GM19023 (cell line): ENCODE measurements at regions not wholly inside any gene's neighbourhood (a gene's known extent, or its start where the extent isn't known, plus 50 kb on each side); places are given as distances from the start of the nearest gene placed in this dataset.

Experiments
- ATAC-seq: cut with Tn5 transposase; IDR thresholded peaks from one replicate; pipeline ENCODE4 v1.9.1; 2021; ENCODE audit warnings: mild to moderate bottlenecking, moderate library complexity; ENCODE audit not compliant: unreplicated experiment

DNA sequence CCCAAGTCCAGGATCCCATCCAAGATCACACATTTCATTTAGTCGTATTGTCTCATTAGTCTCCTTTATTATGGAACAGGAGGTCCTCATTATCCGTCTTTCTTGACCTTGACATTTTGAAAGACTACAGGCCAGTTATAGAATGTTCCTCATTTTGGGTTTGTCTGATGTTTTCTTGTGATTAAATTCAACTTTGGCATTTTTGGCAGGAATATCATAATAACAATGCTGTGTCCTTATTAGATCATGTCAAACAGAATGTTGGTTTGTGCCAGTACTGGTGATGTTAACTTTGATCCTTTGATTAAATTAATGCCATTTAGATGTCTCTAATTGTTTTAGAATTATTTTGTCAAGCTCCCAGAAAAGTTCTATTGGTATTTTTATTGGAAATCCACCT, 106.5 kb upstream of the FRY start:
- no peak for ATAC-seq

DNA sequence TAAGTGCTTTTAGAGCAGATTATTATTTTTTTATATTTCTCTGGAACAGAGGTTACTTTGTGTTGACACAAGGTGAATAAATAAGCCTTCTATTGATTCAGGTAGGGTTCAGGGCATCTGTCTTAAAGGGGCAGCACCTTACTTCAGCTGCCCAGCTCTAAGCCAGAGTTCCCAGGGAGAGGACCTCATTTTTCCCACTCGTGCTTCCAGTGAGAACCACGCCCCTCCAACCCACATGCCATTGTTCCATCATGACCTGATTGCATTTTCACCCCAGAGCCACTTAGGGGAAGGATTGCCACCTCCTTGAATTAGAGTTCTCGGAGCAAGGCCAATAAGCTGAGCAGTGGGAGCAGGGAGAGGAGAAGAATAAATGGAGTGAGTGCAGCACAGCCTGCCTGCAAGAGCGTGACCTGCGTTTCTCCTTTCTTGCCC, 104.3 kb upstream of the FRY start:
- ATAC-seq = no peak

DNA sequence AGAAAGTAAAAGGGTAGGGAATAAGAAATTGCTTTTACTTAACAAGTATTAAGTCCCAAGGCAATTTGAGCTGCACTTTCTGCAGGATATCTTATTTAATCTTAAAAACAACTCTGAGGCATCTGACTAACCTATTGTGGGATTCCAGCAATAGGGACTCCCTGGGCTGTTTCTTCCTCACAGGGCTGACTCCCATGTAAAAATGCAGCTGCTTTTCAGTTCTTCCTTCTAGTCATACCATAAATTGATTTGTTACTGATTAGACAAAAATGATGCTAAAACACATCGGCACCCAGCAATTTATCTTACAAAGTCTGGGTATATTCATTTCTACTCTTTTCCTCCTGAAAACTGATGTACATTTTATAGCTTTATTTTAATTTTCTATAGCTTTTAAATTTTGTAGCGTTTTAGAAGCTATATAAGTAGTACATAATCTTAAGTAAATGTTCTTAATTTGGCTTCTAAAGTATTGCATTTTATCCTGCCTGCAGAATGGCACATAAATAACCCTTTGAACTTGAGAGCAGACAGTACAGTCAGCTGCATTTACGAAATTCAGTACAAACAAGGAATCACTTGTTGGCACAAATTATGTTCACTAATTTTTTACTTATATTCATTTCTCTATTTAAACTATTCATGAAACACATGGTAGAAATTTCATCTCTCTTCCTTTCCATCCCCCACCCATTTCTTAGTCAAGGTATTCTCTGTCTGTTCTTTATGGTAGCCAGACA, 102.4 kb upstream of the FRY start:
- no peak for ATAC-seq

DNA sequence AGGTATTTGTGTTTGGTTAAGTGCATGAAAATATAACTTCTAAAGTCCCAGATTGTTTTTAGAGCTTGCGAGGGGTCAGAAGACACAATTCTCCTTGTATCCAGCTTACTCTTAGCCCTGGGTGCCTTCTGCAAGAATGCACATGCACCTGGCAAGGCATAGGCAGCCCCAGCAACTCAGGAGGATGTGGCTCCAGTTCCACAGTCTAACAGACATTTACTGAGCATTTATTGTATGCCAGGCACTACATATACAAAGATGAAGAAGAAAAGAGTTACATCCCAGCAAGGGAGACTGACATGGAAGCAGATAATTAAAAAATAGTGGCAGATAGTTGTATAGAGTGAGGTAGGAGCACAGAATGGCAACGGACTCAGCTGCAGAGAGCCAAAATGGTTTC, 101.1 kb upstream of the FRY start:
- ATAC-seq = peak; percentile 41

DNA sequence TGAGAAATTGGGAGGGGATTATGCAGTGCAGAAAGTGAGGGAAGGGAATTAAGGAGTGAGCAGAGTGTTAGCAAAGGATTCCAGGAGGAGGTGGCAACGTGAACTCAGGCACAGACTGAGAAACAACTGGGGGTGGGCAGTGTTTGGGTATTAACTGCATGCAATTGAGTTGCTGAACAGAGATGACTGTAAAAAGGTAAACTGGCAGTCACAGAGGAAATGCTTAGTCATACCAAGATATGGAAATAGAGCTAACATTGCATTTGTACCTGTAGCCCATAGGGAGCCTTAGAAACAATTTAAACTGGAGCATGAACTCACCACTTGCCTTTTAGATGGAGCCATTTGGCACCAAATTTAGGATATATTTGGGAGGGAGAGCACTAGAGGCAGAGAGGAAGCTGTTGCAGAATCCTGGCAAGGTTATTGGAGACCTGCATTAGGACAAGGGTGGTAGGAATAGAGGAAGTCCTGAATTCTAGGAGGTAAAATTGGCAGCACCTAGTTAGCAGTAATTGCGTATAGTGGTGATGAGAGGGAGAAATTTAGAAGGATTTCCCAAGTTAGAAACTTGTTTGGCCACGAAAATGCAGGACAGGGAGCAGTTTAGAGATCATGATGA, 100.6 kb upstream of the FRY start:
- peak; percentile 100 for ATAC-seq

DNA sequence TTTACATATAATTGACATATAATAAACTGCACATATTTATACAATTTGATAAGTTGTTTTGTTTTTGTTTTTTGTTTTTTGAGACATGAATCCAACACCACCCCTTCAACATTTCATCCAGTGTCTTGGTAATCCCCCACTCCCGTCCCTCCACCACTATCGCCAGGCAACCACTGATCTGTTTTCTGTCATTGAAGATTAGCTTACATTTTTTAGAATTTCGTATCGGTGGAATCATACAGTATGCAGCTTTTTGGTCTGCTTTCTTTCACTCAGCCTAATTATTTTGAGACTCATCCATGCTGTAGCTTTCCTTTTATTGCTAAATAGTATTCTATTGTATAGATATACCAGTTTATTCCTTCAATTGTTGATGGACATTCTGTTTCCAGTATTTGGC, 94.1 kb upstream of the FRY start:
- ATAC-seq = no peak

DNA sequence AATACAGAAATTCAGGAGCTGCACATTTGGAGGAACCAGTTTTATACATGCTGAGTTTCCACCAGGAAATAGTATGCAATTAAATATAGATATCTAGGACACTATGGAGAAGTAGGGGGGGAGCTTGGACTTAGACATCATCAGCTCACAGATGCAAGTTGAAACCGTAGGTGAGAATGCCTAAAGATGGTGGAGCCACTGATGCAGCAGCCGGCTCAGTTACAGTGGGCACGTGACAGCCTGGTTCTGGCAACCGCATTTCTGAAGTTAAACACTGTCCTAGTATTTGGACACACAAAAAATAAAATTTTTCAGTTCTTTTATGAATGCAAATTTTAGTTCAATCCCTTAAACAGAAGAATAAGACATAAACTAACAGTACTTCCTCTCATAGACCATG, 91.5 kb upstream of the FRY start:
- no peak for ATAC-seq

DNA sequence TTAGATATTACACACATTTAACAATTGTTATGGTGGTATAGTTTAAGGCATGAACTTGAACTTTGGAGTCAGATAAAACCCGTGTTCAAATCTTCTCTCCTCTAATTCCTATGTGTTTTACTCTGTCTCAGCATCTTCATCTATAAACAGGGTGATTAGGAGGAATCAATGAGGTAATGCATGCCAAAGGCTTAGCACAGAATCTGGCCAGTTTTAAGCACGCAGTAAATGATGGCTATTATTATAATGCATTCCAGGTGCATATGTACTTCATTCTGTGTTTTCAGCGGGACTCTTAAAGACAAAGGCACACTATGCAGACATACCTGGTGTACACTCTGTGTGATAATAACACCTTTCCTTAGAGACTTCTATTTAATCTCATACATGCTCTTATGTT, 88.0 kb upstream of the FRY start:
- ATAC-seq = no peak

DNA sequence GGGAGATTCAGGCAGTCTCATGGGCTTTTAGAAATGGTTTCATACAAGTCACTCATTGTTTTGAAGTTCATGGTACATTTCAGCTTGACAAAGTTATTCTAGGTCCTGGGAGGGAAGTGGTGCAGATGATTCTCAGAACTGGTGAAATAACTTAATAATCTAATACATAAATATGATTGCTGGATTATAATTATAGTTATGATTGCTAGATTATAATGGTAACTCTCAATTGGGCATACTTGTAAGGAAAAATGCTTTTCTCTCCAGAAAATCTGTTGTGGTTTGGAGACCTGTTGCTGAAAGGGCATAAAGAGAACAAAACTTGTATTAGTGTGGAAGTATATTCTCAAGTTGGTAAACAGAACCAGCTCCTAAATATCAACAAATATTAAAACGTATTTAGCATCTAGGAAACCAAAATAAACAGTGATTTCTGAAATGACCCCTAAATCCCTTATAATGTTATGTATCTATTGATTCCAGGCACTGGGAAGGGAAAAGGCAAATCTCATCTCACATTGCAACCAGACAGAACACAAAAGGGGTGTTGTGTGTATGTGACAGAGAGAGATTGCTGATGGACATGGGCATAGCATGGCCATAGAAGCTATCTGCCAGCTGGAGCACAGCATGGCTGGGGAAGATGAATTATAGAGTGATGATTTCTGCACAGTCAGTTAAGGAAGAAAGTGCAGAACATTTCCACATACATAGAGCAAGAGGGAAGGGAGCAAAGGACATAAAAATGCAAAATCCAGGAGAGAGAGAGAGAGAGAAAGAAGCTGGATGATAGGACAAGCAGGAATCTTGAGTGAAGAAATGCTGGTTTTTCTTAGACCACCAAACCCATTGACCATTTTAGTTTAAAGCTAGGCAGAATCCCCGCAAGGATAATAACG, 87.1 kb upstream of the FRY start:
- no peak for ATAC-seq

DNA sequence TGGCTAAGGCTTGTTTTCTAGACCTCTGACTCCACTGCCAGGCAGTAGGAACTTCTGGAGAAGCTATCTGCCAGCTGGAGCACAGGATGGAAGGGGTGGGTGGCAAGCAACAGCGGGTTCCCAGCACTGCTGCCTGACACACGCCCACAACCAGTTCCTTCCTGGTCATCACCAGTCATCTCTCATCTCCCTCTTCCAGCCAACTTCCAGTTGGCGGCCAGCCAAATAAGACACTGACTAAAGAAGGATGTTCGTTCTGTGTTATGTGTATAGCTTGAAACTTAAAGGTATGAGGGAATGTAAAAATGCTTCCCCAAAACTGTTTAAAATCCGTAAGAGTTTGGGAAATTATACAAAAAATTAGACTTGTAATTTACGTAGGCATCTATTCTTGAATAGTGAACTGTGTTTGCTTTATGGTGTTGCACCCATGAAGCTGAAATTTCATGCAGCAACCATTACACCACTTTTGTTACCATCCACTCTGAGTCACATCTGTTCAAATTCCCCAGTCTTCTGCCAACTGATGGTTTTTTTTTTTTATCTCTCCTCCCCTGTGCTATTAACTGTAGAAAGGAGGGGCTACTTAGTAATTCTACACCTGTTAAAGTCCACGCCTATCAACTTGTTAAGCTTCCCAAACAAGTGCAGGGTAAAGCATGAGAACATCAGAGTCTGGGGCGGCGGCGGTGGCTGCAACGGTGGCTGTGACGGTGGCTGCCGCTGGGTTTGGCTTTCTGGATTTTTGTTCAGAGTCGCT, 86.2 kb upstream of the FRY start:
- no peak for ATAC-seq

DNA sequence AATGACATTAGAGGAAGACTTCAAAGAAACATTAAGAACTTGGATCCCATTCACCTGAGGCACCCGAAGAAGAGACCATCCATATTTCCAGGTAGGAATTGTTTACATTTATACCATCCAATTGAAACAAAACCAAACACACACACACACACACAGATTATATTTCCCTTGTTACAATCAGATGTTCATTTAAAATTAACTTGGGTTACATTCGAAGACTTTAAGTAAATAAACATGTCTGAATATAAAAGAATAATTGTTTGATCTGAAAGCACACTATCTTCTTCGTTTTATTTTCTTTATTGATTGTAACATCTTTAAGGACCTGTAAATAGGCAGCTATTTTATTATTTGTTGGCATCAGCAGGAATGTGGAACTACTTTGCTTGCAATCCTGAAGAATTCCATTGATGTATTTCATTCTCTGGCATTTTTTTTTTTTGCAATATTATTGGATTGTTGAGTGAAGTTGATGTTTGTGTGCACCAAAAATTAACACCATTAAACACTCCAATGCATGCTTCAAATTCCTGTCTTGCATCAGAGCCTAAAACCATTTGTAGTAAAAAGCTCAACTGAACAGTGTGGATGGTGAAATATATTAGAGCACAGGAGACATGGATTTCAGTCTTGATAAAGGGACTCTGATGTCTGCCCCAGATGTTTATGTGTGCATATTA, 85.3 kb upstream of the FRY start:
- no peak for ATAC-seq

DNA sequence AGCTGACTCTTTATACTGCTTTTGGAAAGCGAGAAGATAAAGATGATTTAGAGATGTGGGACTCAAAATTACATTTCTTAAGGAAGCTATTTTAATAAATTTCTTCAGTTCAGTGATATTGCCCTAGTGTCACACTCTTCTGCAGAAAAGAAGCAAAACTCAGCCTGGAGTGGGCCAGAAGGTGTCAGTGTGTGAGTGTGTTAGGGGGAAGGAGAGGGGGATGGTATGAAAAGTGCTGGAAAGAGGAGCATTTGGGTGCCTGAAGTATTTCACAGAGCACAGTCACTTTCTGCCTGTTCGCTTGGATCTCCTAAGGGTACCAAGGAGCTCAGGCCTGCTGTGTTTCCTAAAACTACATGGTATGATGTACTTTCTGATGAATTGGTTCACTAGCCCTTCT, 84.5 kb upstream of the FRY start:
- ATAC-seq = no peak

DNA sequence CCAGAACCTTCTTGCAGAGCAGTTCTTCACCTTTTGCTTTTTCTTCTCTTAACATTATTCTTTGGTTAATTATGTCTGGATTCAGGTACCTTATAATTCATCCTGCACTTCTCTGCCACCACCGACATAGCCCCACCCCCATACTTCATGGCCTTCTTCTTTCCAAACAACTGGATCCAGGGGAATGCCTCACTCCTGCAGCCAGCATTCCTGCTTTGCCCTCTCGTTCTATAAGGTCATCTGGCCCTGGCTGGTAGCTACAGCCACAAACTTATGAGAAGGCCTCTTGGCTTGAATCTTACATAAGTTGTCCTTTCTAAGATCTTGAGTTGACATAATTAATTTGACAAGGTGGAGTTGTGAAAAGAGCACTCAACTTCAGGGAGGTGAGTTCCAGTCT, 84.1 kb upstream of the FRY start:
- ATAC-seq = no peak

DNA sequence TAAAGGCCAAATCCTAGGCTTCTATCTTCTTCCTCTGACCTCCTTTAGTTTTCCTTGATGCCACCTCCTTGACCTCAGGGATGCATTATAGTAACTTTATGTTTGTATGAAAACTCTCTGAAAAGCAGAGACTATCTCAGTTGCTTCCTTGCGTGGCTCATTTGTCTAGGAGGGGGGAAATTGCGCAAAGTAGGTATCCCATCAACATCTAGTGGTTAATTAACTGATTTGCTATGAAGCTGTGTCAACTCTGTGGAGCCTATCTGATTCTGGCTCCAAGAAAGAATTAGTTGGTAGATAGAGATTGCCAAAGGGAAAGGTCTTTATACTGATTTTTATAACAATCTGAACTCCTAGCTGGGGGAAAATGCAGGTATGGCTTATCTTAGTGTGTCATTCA, 82.1 kb upstream of the FRY start:
- ATAC-seq = no peak

DNA sequence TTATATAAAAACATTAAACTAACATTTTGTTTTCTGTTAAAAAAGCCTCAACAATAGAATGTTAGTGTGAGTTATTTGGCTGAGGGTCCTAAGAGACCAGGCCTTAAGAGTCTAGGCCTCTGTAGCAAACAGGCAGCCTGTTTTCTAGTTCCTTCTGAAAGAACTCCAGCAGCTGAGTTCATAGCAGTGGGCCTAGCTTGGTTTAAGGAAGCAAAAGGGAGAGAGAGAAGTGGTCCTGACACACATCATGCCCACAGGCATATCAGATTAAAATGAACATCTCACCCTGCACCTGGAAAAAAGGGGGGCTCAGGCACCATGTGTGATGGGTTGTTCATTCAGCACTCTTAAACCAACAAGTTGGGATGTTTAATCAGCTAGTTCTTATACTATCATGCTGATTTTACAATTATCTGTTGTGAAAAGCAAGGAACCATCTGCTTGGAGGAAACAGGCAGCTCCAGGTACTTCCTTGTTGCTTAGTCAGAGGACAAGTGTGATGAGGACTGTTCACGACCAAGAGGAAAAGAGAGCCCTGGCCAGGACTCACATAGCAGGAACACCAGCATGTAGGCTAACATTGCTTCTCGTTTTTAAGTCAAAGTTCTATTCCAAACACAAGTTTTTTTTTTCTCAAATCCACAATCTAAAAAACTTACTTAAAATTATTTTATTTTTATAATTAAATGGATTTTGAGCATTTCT, 81.3 kb upstream of the FRY start:
- ATAC-seq = no peak

DNA sequence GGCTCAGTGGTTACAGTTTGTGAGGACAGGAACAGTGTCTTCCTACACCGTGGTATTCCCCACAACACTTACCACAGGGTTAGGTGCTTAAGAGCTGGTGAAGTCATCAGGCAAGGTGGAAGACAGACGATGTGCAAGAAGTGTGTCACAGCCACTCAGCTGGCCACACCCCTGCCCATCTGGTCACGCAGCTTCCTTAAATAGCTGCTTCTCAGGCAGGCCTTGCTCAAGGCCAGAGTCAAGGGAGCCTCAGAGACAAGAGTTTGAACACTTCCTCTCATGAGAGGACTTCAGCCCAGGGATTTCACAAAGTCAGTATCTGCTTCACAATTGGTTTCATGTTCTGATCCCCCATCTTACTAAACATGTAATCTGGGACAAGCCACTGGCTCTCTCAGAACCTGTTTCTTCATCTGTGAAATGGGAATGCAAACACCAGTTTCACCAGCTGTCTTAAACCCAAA, 80.3 kb upstream of the FRY start:
- peak; percentile 95 for ATAC-seq

DNA sequence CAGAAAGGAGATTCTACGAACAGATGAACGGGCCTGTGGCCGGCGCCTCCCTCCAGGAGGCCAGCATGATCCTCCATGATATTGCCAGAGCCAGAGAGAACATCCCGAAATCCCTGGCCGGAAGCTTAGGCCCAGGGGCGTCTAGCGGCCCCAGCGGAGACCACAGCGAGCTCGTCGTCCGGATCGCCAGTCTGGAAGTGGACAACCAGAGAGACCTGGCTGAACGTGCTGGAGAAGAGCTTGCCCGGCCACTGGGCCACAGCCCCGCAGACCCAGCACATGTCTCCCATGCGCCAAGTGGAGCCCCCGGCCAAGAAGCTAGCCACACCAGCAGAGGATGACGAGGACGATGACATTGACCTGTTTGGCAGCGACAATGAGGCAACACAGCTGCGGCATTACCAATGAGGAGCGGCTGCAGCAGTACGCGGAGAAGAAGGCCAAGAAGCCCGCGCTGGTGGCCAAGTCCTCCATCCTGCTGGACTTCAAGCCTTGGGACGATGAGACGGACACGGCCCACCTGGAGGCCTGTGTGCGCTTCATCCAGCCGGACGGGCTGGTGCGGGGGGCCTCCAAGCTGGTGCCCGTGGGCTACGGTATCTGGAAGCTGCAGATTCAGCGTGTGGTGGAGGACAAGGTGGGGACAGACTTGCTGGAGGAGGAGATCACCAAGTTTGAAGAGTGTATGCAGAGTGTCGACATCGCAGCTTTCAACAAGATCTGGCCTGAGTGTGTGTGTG, 78.8 kb upstream of the FRY start:
- no peak for ATAC-seq

DNA sequence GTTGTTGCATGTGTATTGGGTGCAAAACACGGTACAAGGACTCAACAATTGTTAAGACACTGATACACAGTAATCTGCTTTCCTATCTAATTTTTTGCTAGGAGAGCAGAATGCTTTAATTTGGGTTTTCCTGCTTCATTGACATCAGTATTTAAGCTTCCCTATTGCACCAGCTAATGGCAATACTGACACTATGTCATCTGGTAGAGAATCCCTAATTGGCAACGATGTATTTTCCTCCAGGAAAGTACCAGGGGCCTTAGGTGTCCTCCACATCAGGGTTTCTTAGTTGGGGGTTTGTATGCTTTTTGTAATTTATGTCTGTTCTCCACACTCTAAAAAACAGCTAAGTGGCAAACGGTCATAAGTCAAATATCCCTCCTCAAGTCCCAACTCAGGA, 76.5 kb upstream of the FRY start:
- ATAC-seq = no peak

DNA sequence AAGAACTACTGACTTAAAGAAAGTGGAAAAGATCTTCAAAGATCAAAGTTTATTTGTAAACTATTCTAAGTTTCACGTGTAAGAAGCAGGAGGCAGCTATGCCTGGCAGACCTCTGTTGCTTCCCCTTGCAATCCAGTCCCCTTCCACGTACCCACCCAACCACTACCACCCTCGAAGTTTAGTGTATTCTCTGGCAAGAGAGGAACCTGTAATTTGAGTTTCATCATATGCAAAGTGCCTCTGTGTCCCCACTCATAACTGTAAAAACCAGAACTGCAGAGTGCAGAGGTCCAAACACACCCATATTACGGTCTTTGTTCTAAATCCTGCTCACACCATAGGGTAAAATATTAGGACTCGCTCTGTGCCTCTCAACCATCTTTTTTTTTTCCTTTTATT, 75.8 kb upstream of the FRY start:
- ATAC-seq = no peak
